Stimulated activated CD8-positive, alpha-beta memory T cell treated with anti-CD3 and anti-CD28 coated beads, Interleukin-4, amount 100 ng/mL, for 24 hours (primary cell): ENCODE measurements at regions not wholly inside any gene's neighbourhood (a gene's known extent, or its start where the extent isn't known, plus 50 kb on each side); places are given as distances from the start of the nearest gene placed in this dataset.

Experiments
- DNase-seq: peaks from one replicate; pipeline ENCODE4 v3.0.0-alpha.2; 2020; ENCODE audit warnings: low read depth

- DNase-seq: no peak
Measured at GRCh38 chr5:2009986-2010914, 127.5 kb upstream of the IRX4 start.

GRCh38 chr5:2008851-2009629 is 126.3 kb upstream of the IRX4 start:
- DNase-seq: no peak

- DNase-seq: no peak
Measured at GRCh38 chr5:2007878-2008501, 125.3 kb upstream of the IRX4 start.

- no peak for DNase-seq
Measured at GRCh38 chr5:2007496-2007877, 124.8 kb upstream of the IRX4 start.

- no peak for DNase-seq
Measured at GRCh38 chr5:2006971-2007291, 124.2 kb upstream of the IRX4 start.

- DNase-seq: no peak
Measured at GRCh38 chr5:2006193-2006970, 123.7 kb upstream of the IRX4 start.

GRCh38 chr5:2005101-2006041 is 122.6 kb upstream of the IRX4 start:
- DNase-seq: no peak

GRCh38 chr5:2003690-2004365 is 121.1 kb upstream of the IRX4 start:
- no peak for DNase-seq

- no peak for DNase-seq
Measured at GRCh38 chr5:2003206-2003605, 120.5 kb upstream of the IRX4 start.

- DNase-seq: no peak
Measured at GRCh38 chr5:2001300-2001699, 118.6 kb upstream of the IRX4 start.

- no peak for DNase-seq
Measured at GRCh38 chr5:2000591-2000990, 117.9 kb upstream of the IRX4 start.

GRCh38 chr5:1999794-2000193 is 117.1 kb upstream of the IRX4 start:
- no peak for DNase-seq

- no peak for DNase-seq
Measured at GRCh38 chr5:1998716-1999317, 116.1 kb upstream of the IRX4 start.

- DNase-seq: no peak
Measured at GRCh38 chr5:1998348-1998669, 115.6 kb upstream of the IRX4 start.

- no peak for DNase-seq
Measured at GRCh38 chr5:1997640-1998347, 115.1 kb upstream of the IRX4 start.

GRCh38 chr5:1995491-1995890 is 112.8 kb upstream of the IRX4 start:
- DNase-seq: no peak

- DNase-seq: no peak
Measured at GRCh38 chr5:1987471-1987870, 104.7 kb upstream of the IRX4 start.

- no peak for DNase-seq
Measured at GRCh38 chr5:1985781-1986180, 103.1 kb upstream of the IRX4 start.

GRCh38 chr5:1983919-1984695 is 101.4 kb upstream of the IRX4 start:
- no peak for DNase-seq
